ENCODE measurements at regions not wholly inside any gene's neighbourhood (a gene's known extent, or its start where the extent isn't known, plus 50 kb on each side); places are given as distances from the start of the nearest gene placed in this dataset.
"Not testable (repeated sequence)": the region's sequence is repeated elsewhere in the genome, so short reads cannot be mapped to it uniquely, and the experiment has no call there.

- ChIA-PET CTCF (no interaction called here), POLR2A (no interaction called here)
- TF ChIP-seq CTCF (IDR thresholded peaks at IDR 0.05; ENCODE audit: insufficient read depth, low read length, missing control alignments): no peak
- no peak overlapping the region for H3K4me3 ChIP-seq (ENCODE audit: low read depth, low read length)
- DNase-seq (ENCODE audit: low read depth, low spot score): no peak
These were observed 445.2 kb upstream of the ID4 start for GRCh38 chr6:19391926-19392325.

- no peak for TF ChIP-seq CTCF (IDR thresholded peaks at IDR 0.05; ENCODE audit: insufficient read depth, low read length, missing control alignments)
- no peak overlapping the region for H3K4me3 ChIP-seq (ENCODE audit: low read depth, low read length)
- no peak for DNase-seq (ENCODE audit: low read depth, low spot score)
- ChIA-PET CTCF (no interaction called here), POLR2A (no interaction called here)
These were observed 443.1 kb upstream of the ID4 start for GRCh38 chr6:19394051-19394450.

DNA sequence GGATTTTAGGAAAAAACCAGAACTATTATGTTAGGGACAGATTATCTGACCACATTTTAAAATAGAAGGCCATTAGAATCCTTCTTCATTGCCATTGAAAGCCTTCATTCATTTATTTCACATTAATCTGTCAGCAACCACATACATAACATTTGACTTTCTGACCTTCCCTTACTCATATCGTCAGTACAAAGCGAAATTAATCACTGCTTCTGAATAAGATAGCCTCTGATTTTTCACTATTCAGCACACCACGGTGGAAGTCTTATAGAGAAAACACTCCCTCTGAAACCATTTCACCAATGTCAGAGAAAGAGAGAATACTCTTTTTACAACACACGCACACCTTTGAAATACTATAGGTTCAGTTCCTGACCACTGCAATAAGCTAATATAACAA is 442.5 kb upstream of the ID4 start:
- DNase-seq (ENCODE audit: low read depth, low spot score): no peak
- H3K4me3 ChIP-seq (ENCODE audit: low read depth, low read length): no peak overlapping the region
- ChIA-PET POLR2A (no interaction called here), CTCF (no interaction called here)
- no peak for TF ChIP-seq CTCF (IDR thresholded peaks at IDR 0.05; ENCODE audit: insufficient read depth, low read length, missing control alignments)

DNA sequence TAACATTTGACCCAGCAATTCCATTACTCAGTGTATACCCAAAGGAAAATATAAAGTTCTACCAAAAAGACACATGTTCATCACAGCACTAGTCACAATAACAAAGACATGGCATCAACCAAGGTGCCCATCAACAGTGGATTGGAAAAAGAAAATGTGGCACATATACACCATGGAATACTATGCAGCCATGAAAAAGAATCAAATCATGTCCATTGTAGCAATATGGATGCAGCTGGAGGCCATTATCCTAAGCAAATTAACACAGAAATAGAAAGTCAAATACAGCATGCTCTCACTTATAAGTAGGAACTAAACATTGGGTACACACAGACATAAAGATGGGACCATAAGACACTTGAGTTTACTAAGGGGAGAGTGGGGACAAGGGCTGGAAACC is 441.9 kb upstream of the ID4 start:
- no peak for TF ChIP-seq CTCF (IDR thresholded peaks at IDR 0.05; ENCODE audit: insufficient read depth, low read length, missing control alignments)
- no peak overlapping the region for H3K4me3 ChIP-seq (ENCODE audit: low read depth, low read length)
- CTCF ChIA-PET: no interaction called here
- POLR2A ChIA-PET: no interaction called here
- no peak for DNase-seq (ENCODE audit: low read depth, low spot score)

DNA sequence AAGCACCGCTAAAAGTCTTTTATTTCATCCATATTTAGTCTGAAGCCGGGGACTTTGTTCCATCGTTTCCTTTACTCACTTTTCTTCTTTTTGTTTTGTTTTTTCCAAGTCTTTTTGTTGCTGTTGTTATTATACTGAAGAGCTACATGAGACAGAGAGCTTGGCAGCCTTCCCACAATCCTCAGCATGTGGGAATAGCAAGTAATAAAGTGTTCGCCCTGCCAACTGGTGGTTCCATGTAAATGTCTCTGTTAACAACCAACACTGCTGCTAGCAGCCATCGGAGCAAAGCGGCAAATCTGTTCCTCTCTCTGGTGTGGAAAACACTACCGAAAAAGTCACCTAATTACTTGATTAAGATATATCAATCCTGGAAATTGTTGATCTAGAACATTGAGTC is 437.8 kb upstream of the ID4 start:
- TF ChIP-seq CTCF (IDR thresholded peaks at IDR 0.05; ENCODE audit: insufficient read depth, low read length, missing control alignments): no peak
- CTCF ChIA-PET: no interaction called here

GRCh38 chr6:19404884-19405283 is 432.3 kb upstream of the ID4 start:
- CTCF ChIA-PET; POLR2A ChIA-PET; H3K4me3 ChIP-seq (ENCODE audit: low read depth, low read length); DNase-seq (ENCODE audit: low read depth, low spot score): not testable (repeated sequence)

More for the DNA sequence above, 437.8 kb upstream of the ID4 start:
- POLR2A ChIA-PET: no interaction called here
- no peak overlapping the region for H3K4me3 ChIP-seq (ENCODE audit: low read depth, low read length)
- no peak for DNase-seq (ENCODE audit: low read depth, low spot score)

DNA sequence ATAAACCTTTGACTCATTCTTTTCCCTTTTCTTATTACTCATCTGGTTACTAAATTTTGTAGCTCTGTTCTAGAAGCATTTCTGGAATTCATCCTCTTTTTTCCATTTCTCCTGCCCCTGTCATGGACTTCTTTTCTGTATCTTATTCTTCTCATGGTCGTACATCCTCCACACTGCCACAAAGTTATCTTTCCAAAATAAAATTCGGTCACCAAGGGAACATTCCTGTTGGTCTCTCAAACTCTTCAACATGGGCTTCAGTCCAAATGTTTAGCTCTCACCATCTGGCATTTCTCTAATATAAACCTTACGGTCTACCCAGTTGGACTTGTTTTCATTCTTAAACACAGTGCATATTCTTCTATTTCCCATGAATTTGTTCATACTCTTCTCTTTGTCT is 428.8 kb upstream of the ID4 start:
- CTCF ChIA-PET: no interaction called here
- POLR2A ChIA-PET: no interaction called here
- H3K4me3 ChIP-seq (ENCODE audit: low read depth, low read length): no peak overlapping the region
- DNase-seq (ENCODE audit: low read depth, low spot score): no peak
- no peak for TF ChIP-seq CTCF (IDR thresholded peaks at IDR 0.05; ENCODE audit: insufficient read depth, low read length, missing control alignments)

Measured in AG04449 (cell line).